ENCODE measurements at regions not wholly inside any gene's neighbourhood (a gene's known extent, or its start where the extent isn't known, plus 50 kb on each side); places are given as distances from the start of the nearest gene placed in this dataset.

GRCh38 chr4:171759274-171759673 lies 53.9 kb upstream of the GALNTL6 start:
- no peak overlapping the region for H3K27ac ChIP-seq
- TF ChIP-seq, protein P1, sequence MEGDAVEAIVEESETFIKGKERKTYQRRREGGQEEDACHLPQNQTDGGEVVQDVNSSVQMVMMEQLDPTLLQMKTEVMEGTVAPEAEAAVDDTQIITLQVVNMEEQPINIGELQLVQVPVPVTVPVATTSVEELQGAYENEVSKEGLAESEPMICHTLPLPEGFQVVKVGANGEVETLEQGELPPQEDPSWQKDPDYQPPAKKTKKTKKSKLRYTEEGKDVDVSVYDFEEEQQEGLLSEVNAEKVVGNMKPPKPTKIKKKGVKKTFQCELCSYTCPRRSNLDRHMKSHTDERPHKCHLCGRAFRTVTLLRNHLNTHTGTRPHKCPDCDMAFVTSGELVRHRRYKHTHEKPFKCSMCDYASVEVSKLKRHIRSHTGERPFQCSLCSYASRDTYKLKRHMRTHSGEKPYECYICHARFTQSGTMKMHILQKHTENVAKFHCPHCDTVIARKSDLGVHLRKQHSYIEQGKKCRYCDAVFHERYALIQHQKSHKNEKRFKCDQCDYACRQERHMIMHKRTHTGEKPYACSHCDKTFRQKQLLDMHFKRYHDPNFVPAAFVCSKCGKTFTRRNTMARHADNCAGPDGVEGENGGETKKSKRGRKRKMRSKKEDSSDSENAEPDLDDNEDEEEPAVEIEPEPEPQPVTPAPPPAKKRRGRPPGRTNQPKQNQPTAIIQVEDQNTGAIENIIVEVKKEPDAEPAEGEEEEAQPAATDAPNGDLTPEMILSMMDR (conservative IDR thresholded peaks at IDR 0.05): no peak

DNA sequence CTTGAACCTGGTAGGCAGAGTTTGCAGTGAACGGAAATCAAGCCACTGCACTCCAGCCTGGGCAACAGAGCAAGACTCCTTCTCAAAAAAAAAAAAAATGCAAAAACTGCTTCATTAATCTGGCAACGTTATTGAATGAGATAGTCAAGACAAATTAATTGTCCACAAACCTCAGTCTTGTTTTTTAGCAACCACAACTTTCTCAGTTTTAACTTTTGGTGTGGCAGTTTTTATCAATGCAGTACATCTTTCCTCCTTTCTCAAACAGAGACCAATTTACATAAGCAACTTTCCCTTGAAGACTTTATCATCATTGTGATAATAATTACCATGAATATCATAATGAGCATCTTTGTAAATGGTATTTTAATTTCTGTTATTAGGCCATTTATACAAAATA lies 61.7 kb upstream of the GALNTL6 start:
- TF ChIP-seq, protein P1 (conservative IDR thresholded peaks at IDR 0.05): no peak
- no peak overlapping the region for H3K27ac ChIP-seq

GRCh38 chr4:171746418-171746817 lies 66.8 kb upstream of the GALNTL6 start:
- no peak overlapping the region for H3K27ac ChIP-seq
- TF ChIP-seq, protein P1 (conservative IDR thresholded peaks at IDR 0.05): no peak

- TF ChIP-seq, protein P1 (conservative IDR thresholded peaks at IDR 0.05): no peak
- no peak overlapping the region for H3K27ac ChIP-seq
Measured at GRCh38 chr4:171742436-171742835, 70.8 kb upstream of the GALNTL6 start.

- H3K27ac ChIP-seq: no peak overlapping the region
- TF ChIP-seq, protein P1 (conservative IDR thresholded peaks at IDR 0.05): no peak
Measured at GRCh38 chr4:171727185-171727584, 86.0 kb upstream of the GALNTL6 start.

GRCh38 chr4:171721937-171722336 lies 91.3 kb upstream of the GALNTL6 start:
- TF ChIP-seq, protein P1 (conservative IDR thresholded peaks at IDR 0.05): no peak
- H3K27ac ChIP-seq: no peak overlapping the region

- TF ChIP-seq, protein P1 (conservative IDR thresholded peaks at IDR 0.05): no peak
- no peak overlapping the region for H3K27ac ChIP-seq
Measured at GRCh38 chr4:171719691-171720090, 93.5 kb upstream of the GALNTL6 start.

DNA sequence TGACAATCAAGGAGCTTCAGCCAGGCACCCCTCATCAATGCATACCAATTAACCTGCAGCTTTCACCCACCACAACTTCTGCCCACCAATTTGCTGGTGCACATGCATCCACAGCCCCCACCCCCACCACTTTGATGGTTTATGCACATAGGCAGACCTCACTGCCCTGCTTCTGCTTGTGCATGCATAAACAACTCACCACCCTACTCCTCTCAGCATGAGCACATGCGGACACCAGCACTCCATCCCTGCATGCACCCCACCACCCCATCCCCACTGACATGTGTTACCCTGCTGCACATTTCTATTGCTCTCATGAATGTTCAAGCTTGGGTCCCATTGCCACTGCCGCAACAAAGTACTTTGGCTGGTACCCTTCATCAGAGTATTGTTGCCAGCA lies 94.5 kb upstream of the GALNTL6 start:
- TF ChIP-seq, protein P1 (conservative IDR thresholded peaks at IDR 0.05): no peak
- H3K27ac ChIP-seq: no peak overlapping the region
